WERI-Rb-1 (cell line): ENCODE measurements at regions not wholly inside any gene's neighbourhood (a gene's known extent, or its start where the extent isn't known, plus 50 kb on each side); places are given as distances from the start of the nearest gene placed in this dataset.
"Not testable (repeated sequence)": the region's sequence is repeated elsewhere in the genome, so short reads cannot be mapped to it uniquely, and the experiment has no call there.

Experiments used
- DNase-seq: peaks from one replicate; pipeline ENCODE4 v3.0.0-alpha.2; 2020
- H3K27ac ChIP-seq: fragments of 250-450 bp; sonication (Bioruptor Pico); 2 replicates; pipeline ENCODE4 v1.5.1; 2020; ENCODE audit warnings: mild to moderate bottlenecking, moderate library complexity
- H3K27me3 ChIP-seq: fragments of 250-450 bp; sonication (Bioruptor Pico); 2 replicates; pipeline ENCODE4 v1.5.1; 2021; ENCODE audit warnings: mild to moderate bottlenecking, low read depth, moderate library complexity; ENCODE audit not compliant: insufficient read depth, severe bottlenecking
- H3K36me3 ChIP-seq: fragments of 250-450 bp; sonication (Bioruptor Pico); 2 replicates; pipeline ENCODE4 v1.5.1; 2020; ENCODE audit warnings: mild to moderate bottlenecking, moderate library complexity
- H3K4me3 ChIP-seq: 2 replicates; pipeline ENCODE4 v1.5.1; 2011; ENCODE audit warnings: low read depth, mild to moderate bottlenecking, control low read depth, low read length
- H3K9me3 ChIP-seq: fragments of 250-450 bp; sonication (Bioruptor Pico); 2 replicates; pipeline ENCODE4 v1.5.1; 2021; ENCODE audit warnings: mild to moderate bottlenecking, moderate library complexity; ENCODE audit not compliant: severe bottlenecking
- TF ChIP-seq, protein P1 (sequence below): IDR thresholded peaks from 2 replicates; pipeline ENCODE4 v1.5.1; 2011; ENCODE audit warnings: low read depth, mild to moderate bottlenecking, control low read depth, inconsistent platforms, low read length

DNA sequence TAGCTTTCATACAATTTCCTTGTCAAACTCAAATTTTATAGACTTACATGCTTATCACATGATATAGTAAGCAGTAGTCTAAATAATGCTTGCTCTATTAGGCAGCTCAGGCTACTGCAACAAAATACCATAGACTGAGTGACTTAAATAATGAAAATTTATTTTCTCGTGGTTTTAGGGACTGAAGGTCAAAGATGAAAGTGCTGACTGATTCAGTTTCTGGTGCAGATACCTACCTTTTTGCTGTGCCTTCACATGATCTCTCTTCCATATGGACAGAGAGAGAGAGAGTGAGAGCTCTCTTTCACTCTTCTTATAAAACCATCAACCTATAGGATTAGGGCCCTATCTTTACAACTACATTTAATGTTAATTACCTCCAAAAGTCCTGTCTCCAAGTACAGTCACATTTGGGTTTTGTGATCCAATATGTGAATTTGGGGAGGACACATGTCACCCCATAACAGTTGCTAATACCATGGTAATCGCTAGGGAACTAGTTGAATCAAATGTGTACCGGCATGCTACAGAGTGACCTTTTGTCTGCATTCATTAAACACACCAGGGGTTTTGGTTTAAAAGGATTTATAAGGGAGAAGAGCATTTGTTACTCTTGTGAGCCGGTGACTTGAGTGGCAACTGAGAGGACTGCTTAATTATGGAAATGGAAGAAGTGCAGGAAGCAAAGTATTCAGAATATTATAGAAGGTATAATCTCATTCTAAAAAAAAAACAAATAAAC is 723.4 kb upstream of the LRRTM4 start:
- TF ChIP-seq, protein P1, sequence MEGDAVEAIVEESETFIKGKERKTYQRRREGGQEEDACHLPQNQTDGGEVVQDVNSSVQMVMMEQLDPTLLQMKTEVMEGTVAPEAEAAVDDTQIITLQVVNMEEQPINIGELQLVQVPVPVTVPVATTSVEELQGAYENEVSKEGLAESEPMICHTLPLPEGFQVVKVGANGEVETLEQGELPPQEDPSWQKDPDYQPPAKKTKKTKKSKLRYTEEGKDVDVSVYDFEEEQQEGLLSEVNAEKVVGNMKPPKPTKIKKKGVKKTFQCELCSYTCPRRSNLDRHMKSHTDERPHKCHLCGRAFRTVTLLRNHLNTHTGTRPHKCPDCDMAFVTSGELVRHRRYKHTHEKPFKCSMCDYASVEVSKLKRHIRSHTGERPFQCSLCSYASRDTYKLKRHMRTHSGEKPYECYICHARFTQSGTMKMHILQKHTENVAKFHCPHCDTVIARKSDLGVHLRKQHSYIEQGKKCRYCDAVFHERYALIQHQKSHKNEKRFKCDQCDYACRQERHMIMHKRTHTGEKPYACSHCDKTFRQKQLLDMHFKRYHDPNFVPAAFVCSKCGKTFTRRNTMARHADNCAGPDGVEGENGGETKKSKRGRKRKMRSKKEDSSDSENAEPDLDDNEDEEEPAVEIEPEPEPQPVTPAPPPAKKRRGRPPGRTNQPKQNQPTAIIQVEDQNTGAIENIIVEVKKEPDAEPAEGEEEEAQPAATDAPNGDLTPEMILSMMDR = no peak
- Histone ChIP-seq H3K36me3 (no peaks in the 10 kb centered on the region), H3K27me3 (no peaks in the 10 kb centered on the region), H3K4me3 (no peak overlapping the region), H3K27ac (no peak overlapping the region), H3K9me3 (no peaks in the 10 kb centered on the region)
- no peak for DNase-seq

DNA sequence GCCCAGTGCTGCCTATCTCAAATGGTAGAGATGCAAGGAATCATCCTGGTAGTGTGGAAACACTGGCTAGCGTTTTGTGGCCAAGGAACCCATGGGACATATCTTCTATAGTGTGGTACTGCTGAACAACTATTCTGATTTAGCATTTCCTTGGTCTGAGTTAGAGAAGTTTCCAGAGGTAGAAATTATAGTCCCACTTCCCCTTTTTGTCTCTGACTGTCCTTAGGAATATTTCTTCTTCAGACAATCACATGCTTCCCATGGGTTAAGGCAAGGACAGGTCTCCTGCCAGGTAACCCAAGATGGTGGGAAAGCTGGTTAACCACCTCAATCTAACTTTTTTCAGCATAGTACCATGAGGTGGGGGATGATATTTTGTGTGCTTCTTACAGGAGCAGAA is 729.5 kb upstream of the LRRTM4 start:
- TF ChIP-seq, protein P1 = no peak
- no peak for DNase-seq
- H3K4me3 ChIP-seq = no peak overlapping the region
- H3K9me3 ChIP-seq = no peaks in the 10 kb centered on the region
- no peak overlapping the region for H3K27ac ChIP-seq
- no peaks in the 10 kb centered on the region for H3K36me3 ChIP-seq
- H3K27me3 ChIP-seq = no peaks in the 10 kb centered on the region

DNA sequence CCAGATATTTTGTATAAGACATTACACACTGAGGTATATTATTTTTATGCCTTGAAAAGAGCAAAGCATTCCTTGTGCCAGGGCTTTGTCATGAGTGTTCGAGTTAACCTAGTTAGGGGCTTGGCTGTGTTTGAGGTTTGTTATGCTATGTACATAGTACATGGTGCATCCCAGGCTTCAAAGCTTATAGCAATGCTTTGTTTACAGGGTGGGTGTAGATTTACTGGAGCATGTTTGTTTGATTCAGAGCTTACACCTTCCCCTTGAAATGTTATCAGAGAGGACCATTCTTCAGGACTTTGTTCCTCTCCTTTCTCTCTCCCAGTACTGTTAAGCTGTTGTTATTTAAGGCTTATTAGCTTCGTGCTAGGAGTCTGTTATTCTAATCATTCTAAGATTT is 738.7 kb upstream of the LRRTM4 start:
- TF ChIP-seq, protein P1 = no peak
- no peak for DNase-seq
- Histone ChIP-seq H3K9me3 (no peaks in the 10 kb centered on the region), H3K27ac (no peak overlapping the region), H3K27me3 (no peaks in the 10 kb centered on the region), H3K36me3 (no peaks in the 10 kb centered on the region), H3K4me3 (no peak overlapping the region)

DNA sequence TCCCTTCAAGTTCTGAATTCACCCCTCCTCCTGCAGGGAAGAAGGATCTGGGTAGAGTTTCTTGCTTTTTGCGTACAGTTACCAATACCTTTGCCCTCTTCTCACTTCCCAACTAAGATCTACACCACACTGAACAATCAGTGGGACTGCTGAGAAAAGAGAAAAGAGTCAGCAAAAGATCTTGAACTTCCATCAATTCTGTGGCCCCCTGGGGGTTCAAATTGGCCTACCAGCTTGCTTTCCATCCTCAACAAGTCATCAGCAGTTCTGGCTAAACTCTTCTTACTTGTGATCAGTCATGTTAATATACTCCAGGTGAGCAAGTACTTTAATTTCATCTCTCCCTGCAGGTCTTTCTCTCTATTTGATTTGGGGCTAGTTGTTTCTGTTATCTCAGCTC is 739.3 kb upstream of the LRRTM4 start:
- H3K9me3 ChIP-seq = no peaks in the 10 kb centered on the region
- no peak for DNase-seq
- TF ChIP-seq, protein P1 = no peak
- no peak overlapping the region for H3K27ac ChIP-seq
- no peak overlapping the region for H3K4me3 ChIP-seq
- no peaks in the 10 kb centered on the region for H3K36me3 ChIP-seq
- no peaks in the 10 kb centered on the region for H3K27me3 ChIP-seq

DNA sequence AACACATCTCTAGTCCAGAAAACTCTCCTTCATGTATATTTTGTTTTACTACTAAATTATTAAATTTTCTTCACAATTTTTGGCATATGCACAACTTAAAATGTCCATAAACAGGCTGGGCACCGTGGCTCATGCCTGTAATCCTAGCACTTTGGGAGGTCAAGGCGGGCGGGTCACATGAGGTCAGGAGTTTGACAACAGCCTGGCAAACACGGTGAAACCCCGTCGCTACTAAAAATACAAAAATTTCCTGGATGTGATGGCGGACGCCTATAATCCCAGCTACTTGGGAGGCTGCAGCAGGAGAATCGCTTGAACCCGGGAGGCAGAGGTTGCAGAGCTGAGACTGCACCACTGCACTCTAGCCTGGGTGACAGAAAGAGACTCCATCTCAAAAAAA is 739.9 kb upstream of the LRRTM4 start:
- not testable (repeated sequence) for DNase-seq, H3K27ac ChIP-seq, H3K4me3 ChIP-seq, H3K36me3 ChIP-seq, H3K9me3 ChIP-seq, H3K27me3 ChIP-seq

DNA sequence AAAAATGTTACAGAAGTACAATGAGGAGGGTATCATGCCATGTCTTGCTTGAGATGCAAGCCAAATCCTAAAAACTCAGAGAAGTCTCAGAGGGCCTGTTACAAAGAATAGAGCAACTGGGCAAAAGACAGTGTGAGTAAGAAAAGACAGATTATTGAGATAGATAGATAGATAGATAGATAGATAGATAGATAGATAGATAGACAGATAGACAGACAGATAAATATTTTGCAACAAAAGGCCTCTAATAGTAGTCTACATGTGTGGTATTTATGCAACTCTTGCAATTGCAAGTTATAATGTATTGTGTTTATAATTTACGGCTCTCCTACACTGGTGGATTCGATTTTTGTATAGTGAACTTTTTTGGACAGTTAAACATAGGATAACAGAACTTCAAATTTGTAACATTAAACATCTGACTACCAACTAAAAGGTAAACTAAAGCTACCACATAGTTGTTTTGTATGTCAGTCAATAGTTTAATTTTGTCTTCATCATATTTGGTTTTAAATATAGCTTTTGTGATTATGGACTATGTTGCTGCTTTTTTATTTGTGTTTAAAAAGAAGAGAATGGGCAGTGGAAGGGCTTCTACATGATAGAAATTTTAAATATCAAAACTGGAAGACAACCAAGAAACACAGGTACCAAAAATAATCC is 740.7 kb upstream of the LRRTM4 start:
- DNase-seq = no peak
- no peak overlapping the region for H3K4me3 ChIP-seq
- no peaks in the 10 kb centered on the region for H3K27me3 ChIP-seq
- TF ChIP-seq, protein P1 = no peak
- H3K27ac ChIP-seq = no peak overlapping the region
- no peaks in the 10 kb centered on the region for H3K36me3 ChIP-seq
- H3K9me3 ChIP-seq = no peaks in the 10 kb centered on the region
